H9 (cell line): ENCODE measurements at regions not wholly inside any gene's neighbourhood (a gene's known extent, or its start where the extent isn't known, plus 50 kb on each side); places are given as distances from the start of the nearest gene placed in this dataset.

Experiments
- DNase-seq: peaks from one replicate; pipeline ENCODE4 v3.0.0-alpha.2; 2017
- H2AFZ ChIP-seq: one replicate; pipeline ENCODE4 v1.6.1; 2013; ENCODE audit warnings: mild to moderate bottlenecking, low read length, control low read depth, moderate library complexity
- H2AK5ac ChIP-seq: 2 replicates; pipeline ENCODE4 v1.6.1; 2013; ENCODE audit warnings: low read length, control low read depth, mixed read lengths; ENCODE audit not compliant: insufficient read length
- H2BK120ac ChIP-seq: one replicate; pipeline ENCODE4 v1.6.1; 2013; ENCODE audit warnings: low read depth, mild to moderate bottlenecking, low read length, control low read depth, inconsistent platforms; ENCODE audit not compliant: poor library complexity, severe bottlenecking
- H2BK12ac ChIP-seq: 2 replicates; pipeline ENCODE4 v1.6.1; 2013; ENCODE audit warnings: low read length, control low read depth, mixed read lengths, low read depth; ENCODE audit not compliant: insufficient read length
- H2BK15ac ChIP-seq: 2 replicates; pipeline ENCODE4 v1.6.1; 2013; ENCODE audit warnings: low read depth, low read length, control low read depth
- H2BK20ac ChIP-seq: one replicate; pipeline ENCODE4 v1.6.1; 2013; ENCODE audit warnings: low read depth, mild to moderate bottlenecking, low read length, control low read depth, inconsistent platforms; ENCODE audit not compliant: poor library complexity, severe bottlenecking
- H2BK5ac ChIP-seq: 2 replicates; pipeline ENCODE4 v1.6.1; 2013; ENCODE audit warnings: low read length, control low read depth, mixed read lengths; ENCODE audit not compliant: insufficient read length
- H3K14ac ChIP-seq: 2 replicates; pipeline ENCODE4 v1.6.1; 2013; ENCODE audit warnings: low read length, control low read depth; ENCODE audit not compliant: insufficient read depth
- H3K18ac ChIP-seq: 2 replicates; pipeline ENCODE4 v1.6.1; 2013; ENCODE audit warnings: low read depth, mild to moderate bottlenecking, mixed read lengths, low read length, control low read depth; ENCODE audit not compliant: insufficient read length
- H3K23ac ChIP-seq: 2 replicates; pipeline ENCODE4 v1.6.1; 2013; ENCODE audit warnings: low read length, control low read depth, mixed read lengths, low read depth; ENCODE audit not compliant: insufficient read length
- H3K23me2 ChIP-seq: 2 replicates; pipeline ENCODE4 v1.6.1; 2013; ENCODE audit warnings: low read depth, mild to moderate bottlenecking, mixed read lengths, low read length, control low read depth; ENCODE audit not compliant: insufficient read length, poor library complexity, severe bottlenecking
- H3K27ac ChIP-seq: 2 replicates; pipeline ENCODE4 v1.5.1; 2013; ENCODE audit warnings: low read length, control low read depth, mixed read lengths, low read depth; ENCODE audit not compliant: insufficient read length
- H3K27me3 ChIP-seq: 2 replicates; pipeline ENCODE4 v1.6.1; 2013; ENCODE audit warnings: low read length, control low read depth, inconsistent platforms; ENCODE audit not compliant: insufficient read depth
- H3K4ac ChIP-seq: 2 replicates; pipeline ENCODE4 v1.6.1; 2013; ENCODE audit warnings: low read depth, mild to moderate bottlenecking, control low read depth, inconsistent platforms, low read length, moderate library complexity
- H3K4me1 ChIP-seq: 2 replicates; pipeline ENCODE4 v1.6.1; 2013; ENCODE audit warnings: low read length, control low read depth, inconsistent platforms; ENCODE audit not compliant: insufficient read depth
- H3K4me2 ChIP-seq: 2 replicates; pipeline ENCODE4 v1.6.1; 2013; ENCODE audit warnings: low read length, control low read depth, mixed read lengths; ENCODE audit not compliant: insufficient read length, insufficient read depth
- H3K56ac ChIP-seq: 2 replicates; pipeline ENCODE4 v1.6.1; 2013; ENCODE audit warnings: low read depth, mild to moderate bottlenecking, mixed read lengths, low read length, control low read depth; ENCODE audit not compliant: insufficient read length
- H3K79me1 ChIP-seq: 2 replicates; pipeline ENCODE4 v1.6.1; 2013; ENCODE audit warnings: low read depth, mild to moderate bottlenecking, moderate library complexity, low read length, control low read depth, inconsistent platforms; ENCODE audit not compliant: insufficient read depth, poor library complexity, severe bottlenecking
- H3K79me2 ChIP-seq: 2 replicates; pipeline ENCODE4 v1.6.1; 2013; ENCODE audit warnings: low read length, control low read depth, inconsistent platforms; ENCODE audit not compliant: insufficient read depth
- H3K9ac ChIP-seq: 2 replicates; pipeline ENCODE4 v1.6.1; 2013; ENCODE audit warnings: low read length, control low read depth, mixed read lengths; ENCODE audit not compliant: insufficient read length; ENCODE audit errors: extremely low read depth
- H3K9me3 ChIP-seq: one replicate; pipeline ENCODE4 v1.6.1; 2013; ENCODE audit warnings: low read depth, low read length, inconsistent platforms; ENCODE audit not compliant: control insufficient read depth
- H3T11ph ChIP-seq: one replicate; pipeline ENCODE4 v1.6.1; 2013; ENCODE audit warnings: mild to moderate bottlenecking, low read length, control low read depth, inconsistent platforms
- H4K20me1 ChIP-seq: one replicate; pipeline ENCODE4 v1.6.1; 2013; ENCODE audit not compliant: control insufficient read depth, insufficient read length, insufficient read depth
- H4K5ac ChIP-seq: 2 replicates; pipeline ENCODE4 v1.6.1; 2013; ENCODE audit warnings: low read depth, mild to moderate bottlenecking, mixed read lengths, low read length, control low read depth; ENCODE audit not compliant: insufficient read length
- H4K8ac ChIP-seq: replicated peaks from 2 replicates; pipeline ENCODE4 v1.6.1; 2013; ENCODE audit warnings: low read length, control low read depth, mixed read lengths, low read depth; ENCODE audit not compliant: insufficient read length
- H4K91ac ChIP-seq: 2 replicates; pipeline ENCODE4 v1.6.1; 2013; ENCODE audit warnings: low read depth, mild to moderate bottlenecking, moderate library complexity, mixed read lengths, low read length, control low read depth; ENCODE audit not compliant: insufficient read length
- H3K27ac Mint-ChIP-seq, 3 experiments: 2 replicates in 2 of 3; 3 replicates in 1 of 3; pipeline ENCODE4 v1.8.0; 2020 to 2021; ENCODE audit warnings: mixed read lengths in 3 of 3, mild to moderate bottlenecking in 1 of 3, moderate library complexity in 1 of 3
- H3K27me3 Mint-ChIP-seq: 2 replicates; pipeline ENCODE4 v1.8.0; 2021; ENCODE audit warnings: low read depth, mild to moderate bottlenecking, moderate library complexity, mixed read lengths
- H3K36me3 Mint-ChIP-seq, 3 experiments: 2 replicates in 2 of 3; 3 replicates in 1 of 3; pipeline ENCODE4 v1.8.0; 2020 to 2021; ENCODE audit warnings: low read depth in 3 of 3, mixed read lengths in 3 of 3; ENCODE audit not compliant: insufficient read depth in 1 of 3
- H3K4me1 Mint-ChIP-seq, 2 experiments: 2 replicates each; pipeline ENCODE4 v1.8.0; 2020; ENCODE audit warnings: mixed read lengths in 2 of 2
- H3K4me3 Mint-ChIP-seq, 2 experiments: 2 replicates in 1 of 2; 3 replicates in 1 of 2; pipeline ENCODE4 v1.8.0; 2020 to 2021; ENCODE audit warnings: mild to moderate bottlenecking in 2 of 2, mixed read lengths in 2 of 2, moderate library complexity in 1 of 2
- H3K9me3 Mint-ChIP-seq, 2 experiments: 2 replicates in 1 of 2; 3 replicates in 1 of 2; pipeline ENCODE4 v1.8.0; 2020; ENCODE audit warnings: mild to moderate bottlenecking in 2 of 2, mixed read lengths in 2 of 2, moderate library complexity in 1 of 2
- WGBS: extraction: QIAGEN DNeasy Blood & Tissue Kit; methylation state at CpG from one replicate; pipeline ENCODE4 v1.1.7; 2013; ENCODE audit warnings: missing lambda C conversion rate, low lambda C conversion rate, mixed read lengths; ENCODE audit not compliant: insufficient read length; ENCODE audit errors: extremely low coverage; 5-methylcytosine and 5-hydroxymethylcytosine counted together
- TF ChIP-seq, protein P1 (sequence below): fragments of 200-600 bp; sonication (generic); conservative IDR thresholded peaks from 3 replicates; pipeline ENCODE4 v1.8.0; 2021; ENCODE audit warnings: antibody characterized with exemption, mild to moderate bottlenecking

DNA sequence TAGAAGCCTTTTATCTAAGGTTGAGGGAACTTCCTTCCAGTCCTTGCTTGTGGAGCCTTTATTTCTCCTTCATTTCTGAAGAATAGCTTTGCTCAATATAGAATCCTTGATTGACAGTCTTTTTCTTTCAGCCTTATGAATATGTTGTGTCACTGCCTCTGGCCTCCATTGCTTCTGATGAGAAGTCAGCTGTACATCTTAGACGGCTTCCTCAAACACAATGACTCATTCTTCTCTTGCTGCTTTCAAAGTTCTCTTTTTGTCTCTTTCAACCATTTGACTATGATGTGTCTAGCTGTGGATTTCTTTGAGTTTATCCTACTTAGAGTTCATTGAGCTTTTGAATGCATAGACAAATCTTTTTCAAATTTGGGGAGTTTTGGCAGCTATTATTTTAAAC lies 893.2 kb downstream of the BRD1 start:
- H3T11ph ChIP-seq, result no peak overlapping the region
- no CpG with 5 or more reads among the region's 1 CpG for WGBS

More for the DNA sequence above, 893.2 kb downstream of the BRD1 start:
- Histone ChIP-seq H3K27ac (no peak overlapping the region), H4K8ac (no peak overlapping the region), H3K4me1 (no peaks in the 10 kb centered on the region), H3K23me2 (no peaks in the 10 kb centered on the region), H3K79me1 (no peaks in the 10 kb centered on the region), H2BK20ac (no peak overlapping the region), H2AFZ (no peak overlapping the region), H2BK12ac (no peak overlapping the region), H4K5ac (no peak overlapping the region), H3K4ac (no peak overlapping the region), H2BK15ac (no peak overlapping the region), H2BK120ac (no peak overlapping the region), H4K20me1 (no peaks in the 10 kb centered on the region), H2BK5ac (no peak overlapping the region), H3K4me2 (no peak overlapping the region), H3K79me2 (no peaks in the 10 kb centered on the region), H3K27me3 (no peaks in the 10 kb centered on the region), H3K9ac (no peak overlapping the region), H3K9me3 (peaks cover 13% of the 10 kb centered on the region), H3K18ac (no peak overlapping the region), H3K14ac (no peak overlapping the region), H3K23ac (no peak overlapping the region), H2AK5ac (no peak overlapping the region), H3K56ac (no peak overlapping the region), H4K91ac (no peak overlapping the region)
- Mint-ChIP-seq H3K36me3 (peaks cover 1 to 21% (median 9%) of the 10 kb centered on the region in 3 experiments; a peak in 6 of 7 replicates), H3K27me3 (peaks cover 22% of the 10 kb centered on the region), H3K9me3 (peaks cover 25 to 29% of the 10 kb centered on the region in 2 experiments), H3K4me3 (no peak overlapping the region), H3K4me1 (peaks cover 0 to 5% of the 10 kb centered on the region in 2 experiments; a peak in 1 of 4 replicates), H3K27ac (no peak overlapping the region)
- no peak for DNase-seq
- TF ChIP-seq, protein P1, sequence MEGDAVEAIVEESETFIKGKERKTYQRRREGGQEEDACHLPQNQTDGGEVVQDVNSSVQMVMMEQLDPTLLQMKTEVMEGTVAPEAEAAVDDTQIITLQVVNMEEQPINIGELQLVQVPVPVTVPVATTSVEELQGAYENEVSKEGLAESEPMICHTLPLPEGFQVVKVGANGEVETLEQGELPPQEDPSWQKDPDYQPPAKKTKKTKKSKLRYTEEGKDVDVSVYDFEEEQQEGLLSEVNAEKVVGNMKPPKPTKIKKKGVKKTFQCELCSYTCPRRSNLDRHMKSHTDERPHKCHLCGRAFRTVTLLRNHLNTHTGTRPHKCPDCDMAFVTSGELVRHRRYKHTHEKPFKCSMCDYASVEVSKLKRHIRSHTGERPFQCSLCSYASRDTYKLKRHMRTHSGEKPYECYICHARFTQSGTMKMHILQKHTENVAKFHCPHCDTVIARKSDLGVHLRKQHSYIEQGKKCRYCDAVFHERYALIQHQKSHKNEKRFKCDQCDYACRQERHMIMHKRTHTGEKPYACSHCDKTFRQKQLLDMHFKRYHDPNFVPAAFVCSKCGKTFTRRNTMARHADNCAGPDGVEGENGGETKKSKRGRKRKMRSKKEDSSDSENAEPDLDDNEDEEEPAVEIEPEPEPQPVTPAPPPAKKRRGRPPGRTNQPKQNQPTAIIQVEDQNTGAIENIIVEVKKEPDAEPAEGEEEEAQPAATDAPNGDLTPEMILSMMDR, result no peak
